Smooth muscle cell (in vitro differentiated cells): ENCODE measurements at regions not wholly inside any gene's neighbourhood (a gene's known extent, or its start where the extent isn't known, plus 50 kb on each side); places are given as distances from the start of the nearest gene placed in this dataset.

Experiments
- DNase-seq: peaks from one replicate; lab custom pipeline; 2025; ENCODE audit not compliant: unreplicated experiment; lab: John Stamatoyannopoulos, UW
- H2AFZ ChIP-seq: fragments of 200-600 bp; sonication (generic); 2 replicates; pipeline ENCODE4 v1.6.0; 2016; ENCODE audit warnings: antibody characterized with exemption, low read depth, mild to moderate bottlenecking
- H3F3A ChIP-seq: fragments of 200-600 bp; sonication (generic); 2 replicates; pipeline ENCODE4 v1.6.0; 2017; ENCODE audit warnings: antibody characterized with exemption, low read depth
- H3K27ac ChIP-seq: fragments of 200-600 bp; sonication (generic); 2 replicates; pipeline ENCODE4 v1.5.1; 2016; ENCODE audit warnings: low read depth, mild to moderate bottlenecking
- H3K27me3 ChIP-seq: fragments of 200-600 bp; sonication (generic); 2 replicates; pipeline ENCODE4 v1.6.1; 2016; ENCODE audit warnings: low read depth, mild to moderate bottlenecking
- H3K36me3 ChIP-seq: fragments of 200-600 bp; sonication (generic); 2 replicates; pipeline ENCODE4 v1.5.1; 2016; ENCODE audit warnings: low read depth
- H3K4me1 ChIP-seq: fragments of 200-600 bp; sonication (generic); 2 replicates; pipeline ENCODE4 v1.5.1; 2016; ENCODE audit warnings: low read depth
- H3K4me2 ChIP-seq: fragments of 200-600 bp; sonication (generic); 2 replicates; pipeline ENCODE4 v1.6.0; 2016; ENCODE audit warnings: mild to moderate bottlenecking
- H3K4me3 ChIP-seq: fragments of 200-600 bp; sonication (generic); 2 replicates; pipeline ENCODE4 v1.5.1; 2016; ENCODE audit warnings: mild to moderate bottlenecking
- H3K79me2 ChIP-seq: fragments of 200-600 bp; sonication (generic); 2 replicates; pipeline ENCODE4 v1.6.0; 2016; ENCODE audit warnings: low read depth, mild to moderate bottlenecking
- H3K9ac ChIP-seq: fragments of 200-600 bp; sonication (generic); 2 replicates; pipeline ENCODE4 v1.6.0; 2016; ENCODE audit warnings: low read depth
- H3K9me3 ChIP-seq: fragments of 200-600 bp; sonication (generic); replicated peaks from 2 replicates; pipeline ENCODE4 v1.5.1; 2016; ENCODE audit warnings: low read depth
- H4K20me1 ChIP-seq: fragments of 200-600 bp; sonication (generic); 2 replicates; pipeline ENCODE4 v1.6.0; 2016; ENCODE audit warnings: low read depth
- CTCF ChIP-seq: fragments of 200-600 bp; sonication (generic); IDR thresholded peaks from 2 replicates; pipeline ENCODE4 v1.5.1; 2017; ENCODE audit warnings: borderline replicate concordance, mild to moderate bottlenecking, antibody characterized with exemption; ENCODE audit not compliant: insufficient read depth, poor library complexity, severe bottlenecking
- WGBS: methylation state at CpG from one replicate; pipeline ENCODE4 v1.1.7; 2016; ENCODE audit warnings: low lambda C conversion rate; 5-methylcytosine and 5-hydroxymethylcytosine counted together

GRCh38 chr5:126074538-126074937 lies 348.7 kb upstream of the GRAMD2B start:
- WGBS, result 67% methylated on average over 1 of the region's 1 CpG
- H3K4me3 ChIP-seq, result no peak overlapping the region
- no peak for TF ChIP-seq CTCF
- H3K27me3 ChIP-seq, result no peaks in the 10 kb centered on the region
- H3K36me3 ChIP-seq, result no peaks in the 10 kb centered on the region
- H3K4me1 ChIP-seq, result no peaks in the 10 kb centered on the region
- no peaks in the 10 kb centered on the region for H3F3A ChIP-seq
- no peaks in the 10 kb centered on the region for H3K9me3 ChIP-seq
- no peak overlapping the region for H3K9ac ChIP-seq
- H3K79me2 ChIP-seq, result no peaks in the 10 kb centered on the region
- DNase-seq, result no peak
- no peaks in the 10 kb centered on the region for H4K20me1 ChIP-seq
- H3K4me2 ChIP-seq, result no peak overlapping the region
- H2AFZ ChIP-seq, result no peak overlapping the region
- no peak overlapping the region for H3K27ac ChIP-seq

- H2AFZ ChIP-seq, result no peak overlapping the region
- H3K4me2 ChIP-seq, result no peak overlapping the region
- no peak for TF ChIP-seq CTCF
- H3K4me1 ChIP-seq, result no peaks in the 10 kb centered on the region
- H3K27me3 ChIP-seq, result no peaks in the 10 kb centered on the region
- H3K27ac ChIP-seq, result no peak overlapping the region
- WGBS, result 32% methylated on average over 3 of the region's 3 CpGs
- peaks cover 7% of the 10 kb centered on the region for H3K9me3 ChIP-seq
- H3F3A ChIP-seq, result no peaks in the 10 kb centered on the region
- H3K4me3 ChIP-seq, result no peak overlapping the region
- H3K79me2 ChIP-seq, result no peaks in the 10 kb centered on the region
- no peak for DNase-seq
- no peak overlapping the region for H3K9ac ChIP-seq
- H4K20me1 ChIP-seq, result no peaks in the 10 kb centered on the region
- peaks cover 5% of the 10 kb centered on the region for H3K36me3 ChIP-seq
Measured at GRCh38 chr5:126079266-126079665, 343.9 kb upstream of the GRAMD2B start.

GRCh38 chr5:126081209-126081608 lies 342.0 kb upstream of the GRAMD2B start:
- H3K79me2 ChIP-seq, result no peaks in the 10 kb centered on the region
- H3K9ac ChIP-seq, result no peak overlapping the region
- H3K36me3 ChIP-seq, result peaks cover 5% of the 10 kb centered on the region
- no peak overlapping the region for H3K27ac ChIP-seq
- TF ChIP-seq CTCF, result no peak
- no peak overlapping the region for H3K4me2 ChIP-seq
- H3K4me3 ChIP-seq, result no peak overlapping the region
- 95% methylated on average over 2 of the region's 2 CpGs for WGBS
- H3K9me3 ChIP-seq, result peaks cover 7% of the 10 kb centered on the region
- H3F3A ChIP-seq, result no peaks in the 10 kb centered on the region
- no peak for DNase-seq
- H3K4me1 ChIP-seq, result no peaks in the 10 kb centered on the region
- no peaks in the 10 kb centered on the region for H4K20me1 ChIP-seq
- no peaks in the 10 kb centered on the region for H3K27me3 ChIP-seq
- no peak overlapping the region for H2AFZ ChIP-seq

GRCh38 chr5:126093041-126093440 lies 330.2 kb upstream of the GRAMD2B start:
- Histone ChIP-seq H2AFZ (no peak overlapping the region), H3K4me2 (no peak overlapping the region), H3K9ac (no peak overlapping the region), H4K20me1 (no peaks in the 10 kb centered on the region), H3K27me3 (no peaks in the 10 kb centered on the region), H3K27ac (no peak overlapping the region), H3K79me2 (no peaks in the 10 kb centered on the region), H3K4me1 (no peaks in the 10 kb centered on the region), H3F3A (no peaks in the 10 kb centered on the region), H3K9me3 (no peaks in the 10 kb centered on the region), H3K4me3 (no peak overlapping the region), H3K36me3 (no peaks in the 10 kb centered on the region)
- WGBS, result 50% methylated on average over 2 of the region's 2 CpGs
- DNase-seq, result no peak
- TF ChIP-seq CTCF, result no peak
